ENCODE measurements at regions not wholly inside any gene's neighbourhood (a gene's known extent, or its start where the extent isn't known, plus 50 kb on each side); places are given as distances from the start of the nearest gene placed in this dataset.

- TF ChIP-seq CTCF (IDR thresholded peaks at IDR 0.05; ENCODE audit: control insufficient read depth, extremely low read depth, insufficient read depth), result no peak
- no peak overlapping the region for H3K4me3 ChIP-seq (ENCODE audit: low read depth, low read length)
- no peak for DNase-seq (ENCODE audit: low read depth)
Measured at GRCh38 chr11:129259931-129260348, 67.8 kb upstream of the ARHGAP32 start.

- no peak for TF ChIP-seq CTCF (IDR thresholded peaks at IDR 0.05; ENCODE audit: control insufficient read depth, extremely low read depth, insufficient read depth)
- DNase-seq (ENCODE audit: low read depth), result no peak
- H3K4me3 ChIP-seq (ENCODE audit: low read depth, low read length), result no peak overlapping the region
Measured at GRCh38 chr11:129258205-129258604, 66.1 kb upstream of the ARHGAP32 start.

- H3K4me3 ChIP-seq (ENCODE audit: low read depth, low read length), result no peak overlapping the region
- no peak for TF ChIP-seq CTCF (IDR thresholded peaks at IDR 0.05; ENCODE audit: control insufficient read depth, extremely low read depth, insufficient read depth)
- no peak for DNase-seq (ENCODE audit: low read depth)
Measured at GRCh38 chr11:129257512-129257911, 65.4 kb upstream of the ARHGAP32 start.

- no peak for DNase-seq (ENCODE audit: low read depth)
- TF ChIP-seq CTCF (IDR thresholded peaks at IDR 0.05; ENCODE audit: control insufficient read depth, extremely low read depth, insufficient read depth), result no peak
- H3K4me3 ChIP-seq (ENCODE audit: low read depth, low read length), result no peak overlapping the region
Measured at GRCh38 chr11:129252621-129253020, 60.5 kb upstream of the ARHGAP32 start.

GRCh38 chr11:129251067-129251466 lies 58.9 kb upstream of the ARHGAP32 start:
- TF ChIP-seq CTCF (IDR thresholded peaks at IDR 0.05; ENCODE audit: control insufficient read depth, extremely low read depth, insufficient read depth), result no peak
- H3K4me3 ChIP-seq (ENCODE audit: low read depth, low read length), result no peak overlapping the region
- DNase-seq (ENCODE audit: low read depth), result no peak

- no peak overlapping the region for H3K4me3 ChIP-seq (ENCODE audit: low read depth, low read length)
- no peak for TF ChIP-seq CTCF (IDR thresholded peaks at IDR 0.05; ENCODE audit: control insufficient read depth, extremely low read depth, insufficient read depth)
- no peak for DNase-seq (ENCODE audit: low read depth)
Measured at GRCh38 chr11:129249923-129250322, 57.8 kb upstream of the ARHGAP32 start.

GRCh38 chr11:129249351-129249750 lies 57.2 kb upstream of the ARHGAP32 start:
- TF ChIP-seq CTCF (IDR thresholded peaks at IDR 0.05; ENCODE audit: control insufficient read depth, extremely low read depth, insufficient read depth), result no peak
- no peak for DNase-seq (ENCODE audit: low read depth)
- no peak overlapping the region for H3K4me3 ChIP-seq (ENCODE audit: low read depth, low read length)

All from LNCaP clone FGC (cell line).